HL-60 (cell line): ENCODE measurements at regions not wholly inside any gene's neighbourhood (a gene's known extent, or its start where the extent isn't known, plus 50 kb on each side); places are given as distances from the start of the nearest gene placed in this dataset.
A peak's percentile ranks its signal among the peaks of the same experiment; 100 is the strongest.

Source experiments
- DNase-seq, 2 experiments: peaks; one replicate each; pipeline ENCODE4 v3.0.0-alpha.2; 2010 to 2020; ENCODE audit warnings: low read depth in 1 of 2, low spot score in 1 of 2
- H3K27ac ChIP-seq: fragments of 250-450 bp; sonication (Bioruptor Pico); replicated peaks from 2 replicates; pipeline ENCODE4 v1.5.1; 2020; ENCODE audit warnings: mild to moderate bottlenecking, moderate library complexity
- H3K27me3 ChIP-seq: fragments of 250-450 bp; sonication (Bioruptor Pico); 2 replicates; pipeline ENCODE4 v1.5.1; 2021; ENCODE audit warnings: mild to moderate bottlenecking, moderate library complexity; ENCODE audit not compliant: insufficient read depth, poor library complexity, severe bottlenecking
- H3K4me3 ChIP-seq: replicated peaks from 2 replicates; pipeline ENCODE4 v1.5.1; 2011; ENCODE audit warnings: mild to moderate bottlenecking, control low read depth, low read length; ENCODE audit not compliant: insufficient read depth
- GABPA ChIP-seq: IDR thresholded peaks from 2 replicates; pipeline ENCODE4 v1.6.1; 2012; ENCODE audit warnings: low read depth
- POLR2AphosphoS5 ChIP-seq: IDR thresholded peaks from 2 replicates; pipeline ENCODE4 v1.6.1; 2012; ENCODE audit warnings: low read depth
- SPI1 ChIP-seq: IDR thresholded peaks from 2 replicates; pipeline ENCODE4 v1.6.1; 2012; ENCODE audit warnings: low read depth, mild to moderate bottlenecking, borderline replicate concordance
- TF ChIP-seq, protein P1 (sequence below): IDR thresholded peaks from one replicate; pipeline ENCODE4 v1.5.1; 2011; ENCODE audit warnings: low read length, control low read depth, inconsistent platforms; ENCODE audit not compliant: insufficient read depth
- TF ChIP-seq, protein P2 (sequence below): IDR thresholded peaks from 2 replicates; pipeline ENCODE4 v1.6.1; 2012; ENCODE audit warnings: low read depth; ENCODE audit not compliant: insufficient replicate concordance

DNA sequence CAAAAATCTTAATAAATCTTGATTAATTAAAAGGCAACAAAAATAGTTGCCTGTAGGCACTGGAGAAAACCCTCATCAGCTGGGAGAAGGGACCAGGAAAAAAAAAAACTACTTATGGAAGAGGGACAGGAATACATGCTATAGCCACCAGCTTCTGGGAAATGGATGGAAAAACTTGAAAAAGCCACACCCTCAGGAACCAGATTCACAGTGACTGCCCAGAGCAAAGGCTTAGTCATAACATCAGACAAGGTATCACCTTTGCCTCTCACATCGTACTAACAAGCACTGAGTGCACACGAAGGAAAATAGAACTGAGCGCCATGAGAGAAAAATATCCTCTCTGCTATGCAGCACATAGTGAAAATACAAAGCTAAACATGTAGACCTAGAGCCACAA lies 116.9 kb upstream of the GYPC start:
- TF ChIP-seq, protein P1, sequence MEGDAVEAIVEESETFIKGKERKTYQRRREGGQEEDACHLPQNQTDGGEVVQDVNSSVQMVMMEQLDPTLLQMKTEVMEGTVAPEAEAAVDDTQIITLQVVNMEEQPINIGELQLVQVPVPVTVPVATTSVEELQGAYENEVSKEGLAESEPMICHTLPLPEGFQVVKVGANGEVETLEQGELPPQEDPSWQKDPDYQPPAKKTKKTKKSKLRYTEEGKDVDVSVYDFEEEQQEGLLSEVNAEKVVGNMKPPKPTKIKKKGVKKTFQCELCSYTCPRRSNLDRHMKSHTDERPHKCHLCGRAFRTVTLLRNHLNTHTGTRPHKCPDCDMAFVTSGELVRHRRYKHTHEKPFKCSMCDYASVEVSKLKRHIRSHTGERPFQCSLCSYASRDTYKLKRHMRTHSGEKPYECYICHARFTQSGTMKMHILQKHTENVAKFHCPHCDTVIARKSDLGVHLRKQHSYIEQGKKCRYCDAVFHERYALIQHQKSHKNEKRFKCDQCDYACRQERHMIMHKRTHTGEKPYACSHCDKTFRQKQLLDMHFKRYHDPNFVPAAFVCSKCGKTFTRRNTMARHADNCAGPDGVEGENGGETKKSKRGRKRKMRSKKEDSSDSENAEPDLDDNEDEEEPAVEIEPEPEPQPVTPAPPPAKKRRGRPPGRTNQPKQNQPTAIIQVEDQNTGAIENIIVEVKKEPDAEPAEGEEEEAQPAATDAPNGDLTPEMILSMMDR, result no peak
- TF ChIP-seq SPI1, result no peak
- TF ChIP-seq POLR2AphosphoS5, result no peak
- TF ChIP-seq, protein P2, sequence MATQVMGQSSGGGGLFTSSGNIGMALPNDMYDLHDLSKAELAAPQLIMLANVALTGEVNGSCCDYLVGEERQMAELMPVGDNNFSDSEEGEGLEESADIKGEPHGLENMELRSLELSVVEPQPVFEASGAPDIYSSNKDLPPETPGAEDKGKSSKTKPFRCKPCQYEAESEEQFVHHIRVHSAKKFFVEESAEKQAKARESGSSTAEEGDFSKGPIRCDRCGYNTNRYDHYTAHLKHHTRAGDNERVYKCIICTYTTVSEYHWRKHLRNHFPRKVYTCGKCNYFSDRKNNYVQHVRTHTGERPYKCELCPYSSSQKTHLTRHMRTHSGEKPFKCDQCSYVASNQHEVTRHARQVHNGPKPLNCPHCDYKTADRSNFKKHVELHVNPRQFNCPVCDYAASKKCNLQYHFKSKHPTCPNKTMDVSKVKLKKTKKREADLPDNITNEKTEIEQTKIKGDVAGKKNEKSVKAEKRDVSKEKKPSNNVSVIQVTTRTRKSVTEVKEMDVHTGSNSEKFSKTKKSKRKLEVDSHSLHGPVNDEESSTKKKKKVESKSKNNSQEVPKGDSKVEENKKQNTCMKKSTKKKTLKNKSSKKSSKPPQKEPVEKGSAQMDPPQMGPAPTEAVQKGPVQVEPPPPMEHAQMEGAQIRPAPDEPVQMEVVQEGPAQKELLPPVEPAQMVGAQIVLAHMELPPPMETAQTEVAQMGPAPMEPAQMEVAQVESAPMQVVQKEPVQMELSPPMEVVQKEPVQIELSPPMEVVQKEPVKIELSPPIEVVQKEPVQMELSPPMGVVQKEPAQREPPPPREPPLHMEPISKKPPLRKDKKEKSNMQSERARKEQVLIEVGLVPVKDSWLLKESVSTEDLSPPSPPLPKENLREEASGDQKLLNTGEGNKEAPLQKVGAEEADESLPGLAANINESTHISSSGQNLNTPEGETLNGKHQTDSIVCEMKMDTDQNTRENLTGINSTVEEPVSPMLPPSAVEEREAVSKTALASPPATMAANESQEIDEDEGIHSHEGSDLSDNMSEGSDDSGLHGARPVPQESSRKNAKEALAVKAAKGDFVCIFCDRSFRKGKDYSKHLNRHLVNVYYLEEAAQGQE, result no peak
- TF ChIP-seq GABPA, result no peak
- Histone ChIP-seq H3K4me3 (no peak overlapping the region), H3K27me3 (no peaks in the 10 kb centered on the region), H3K27ac (no peak overlapping the region)
- no peak for DNase-seq

DNA sequence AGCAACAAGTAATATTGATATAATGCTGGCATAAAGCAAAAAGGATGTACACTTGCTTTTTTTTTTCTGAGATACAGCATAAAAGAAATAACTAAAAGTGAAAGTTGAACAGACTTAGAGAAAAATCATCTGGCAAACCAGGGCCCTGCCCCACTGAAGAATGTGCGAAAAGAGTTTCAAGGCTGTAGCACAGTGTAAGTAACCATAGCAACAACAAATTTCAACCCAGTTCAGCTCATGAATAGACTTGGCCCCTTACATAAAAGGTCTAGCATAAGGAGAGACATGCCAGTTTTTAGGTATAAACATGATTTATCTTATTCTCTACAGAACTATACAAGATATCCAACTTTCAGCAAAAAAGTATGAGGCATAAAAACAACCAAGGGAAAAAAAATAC lies 113.7 kb upstream of the GYPC start:
- Histone ChIP-seq H3K27ac (no peak overlapping the region), H3K27me3 (no peaks in the 10 kb centered on the region), H3K4me3 (no peak overlapping the region)
- DNase-seq, result no peak
- no peak for TF ChIP-seq SPI1
- TF ChIP-seq, protein P2, result no peak
- no peak for TF ChIP-seq GABPA
- TF ChIP-seq POLR2AphosphoS5, result no peak
- TF ChIP-seq, protein P1, result no peak

DNA sequence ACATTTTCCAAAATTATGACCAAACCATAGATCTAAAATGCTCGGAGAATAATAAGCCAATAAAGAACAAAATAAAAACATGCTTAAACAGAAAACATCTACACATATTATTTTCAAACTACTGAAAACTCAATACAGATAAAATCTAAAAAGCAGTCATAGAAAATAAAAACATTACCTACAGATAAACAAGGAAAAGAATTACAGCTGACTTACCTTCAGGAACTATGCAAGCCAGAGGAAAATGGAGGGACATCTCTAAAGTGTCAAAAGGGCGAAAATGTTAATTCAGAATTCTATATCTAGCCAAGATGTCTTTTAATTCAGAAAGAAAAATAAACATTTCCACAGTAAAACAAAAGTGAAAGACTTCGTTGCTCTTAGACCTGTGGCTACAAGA lies 112.9 kb upstream of the GYPC start:
- Histone ChIP-seq H3K27ac (no peak overlapping the region), H3K27me3 (no peaks in the 10 kb centered on the region), H3K4me3 (no peak overlapping the region)
- no peak for TF ChIP-seq SPI1
- TF ChIP-seq GABPA, result no peak
- TF ChIP-seq, protein P1, result no peak
- TF ChIP-seq, protein P2, result no peak
- TF ChIP-seq POLR2AphosphoS5, result no peak
- peak in 1 of 2 experiments; percentile 4 for DNase-seq
